Astrocyte of the cerebellum (primary cell): ENCODE measurements at regions not wholly inside any gene's neighbourhood (a gene's known extent, or its start where the extent isn't known, plus 50 kb on each side); places are given as distances from the start of the nearest gene placed in this dataset.

Source experiments
- DNase-seq: peaks from one replicate; pipeline ENCODE4 v3.0.0-alpha.2; 2011; ENCODE audit warnings: low read depth
- H3K4me3 ChIP-seq: 2 replicates; pipeline ENCODE4 v1.5.1; 2011; ENCODE audit warnings: mild to moderate bottlenecking, low read depth, low read length, moderate library complexity
- in situ Hi-C: cut with HindIII; loops from 2 replicates; pipeline ENCODE4 v1.10.0; 2017; ENCODE audit warnings: low sequenced_read_pairs
- TF ChIP-seq, protein P1 (sequence below): IDR thresholded peaks from 2 replicates; pipeline ENCODE4 v1.5.1; 2012; ENCODE audit warnings: low read length, low read depth, moderate library complexity, mild to moderate bottlenecking; ENCODE audit errors: missing control alignments

GRCh38 chr14:53493320-53493719 is 340.2 kb upstream of the DDHD1 start:
- TF ChIP-seq, protein P1, sequence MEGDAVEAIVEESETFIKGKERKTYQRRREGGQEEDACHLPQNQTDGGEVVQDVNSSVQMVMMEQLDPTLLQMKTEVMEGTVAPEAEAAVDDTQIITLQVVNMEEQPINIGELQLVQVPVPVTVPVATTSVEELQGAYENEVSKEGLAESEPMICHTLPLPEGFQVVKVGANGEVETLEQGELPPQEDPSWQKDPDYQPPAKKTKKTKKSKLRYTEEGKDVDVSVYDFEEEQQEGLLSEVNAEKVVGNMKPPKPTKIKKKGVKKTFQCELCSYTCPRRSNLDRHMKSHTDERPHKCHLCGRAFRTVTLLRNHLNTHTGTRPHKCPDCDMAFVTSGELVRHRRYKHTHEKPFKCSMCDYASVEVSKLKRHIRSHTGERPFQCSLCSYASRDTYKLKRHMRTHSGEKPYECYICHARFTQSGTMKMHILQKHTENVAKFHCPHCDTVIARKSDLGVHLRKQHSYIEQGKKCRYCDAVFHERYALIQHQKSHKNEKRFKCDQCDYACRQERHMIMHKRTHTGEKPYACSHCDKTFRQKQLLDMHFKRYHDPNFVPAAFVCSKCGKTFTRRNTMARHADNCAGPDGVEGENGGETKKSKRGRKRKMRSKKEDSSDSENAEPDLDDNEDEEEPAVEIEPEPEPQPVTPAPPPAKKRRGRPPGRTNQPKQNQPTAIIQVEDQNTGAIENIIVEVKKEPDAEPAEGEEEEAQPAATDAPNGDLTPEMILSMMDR, result no peak
- in situ Hi-C loops, result no loop called here
- H3K4me3 ChIP-seq, result no peak overlapping the region
- no peak for DNase-seq

DNA sequence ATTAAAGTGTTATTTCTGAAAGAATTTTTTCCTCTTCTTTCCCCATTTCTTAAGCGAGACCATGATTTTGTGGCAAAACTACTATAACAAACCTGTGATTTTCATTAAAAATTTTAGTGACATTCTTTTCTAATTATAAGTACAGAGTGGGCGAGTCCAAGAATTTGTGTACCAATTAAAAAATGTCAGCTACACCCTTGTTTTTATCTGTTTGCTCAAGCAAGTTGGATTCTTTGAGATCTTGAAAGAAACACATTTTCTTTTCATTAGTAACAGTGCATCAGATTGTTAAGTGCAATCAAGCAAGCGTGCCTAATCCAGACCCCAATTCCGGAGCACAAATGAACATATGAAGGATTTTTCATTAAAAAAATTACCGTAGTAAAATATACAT is 338.8 kb upstream of the DDHD1 start:
- no peak overlapping the region for H3K4me3 ChIP-seq
- TF ChIP-seq, protein P1, result no peak
- in situ Hi-C loops, result no loop called here
- no peak for DNase-seq

DNA sequence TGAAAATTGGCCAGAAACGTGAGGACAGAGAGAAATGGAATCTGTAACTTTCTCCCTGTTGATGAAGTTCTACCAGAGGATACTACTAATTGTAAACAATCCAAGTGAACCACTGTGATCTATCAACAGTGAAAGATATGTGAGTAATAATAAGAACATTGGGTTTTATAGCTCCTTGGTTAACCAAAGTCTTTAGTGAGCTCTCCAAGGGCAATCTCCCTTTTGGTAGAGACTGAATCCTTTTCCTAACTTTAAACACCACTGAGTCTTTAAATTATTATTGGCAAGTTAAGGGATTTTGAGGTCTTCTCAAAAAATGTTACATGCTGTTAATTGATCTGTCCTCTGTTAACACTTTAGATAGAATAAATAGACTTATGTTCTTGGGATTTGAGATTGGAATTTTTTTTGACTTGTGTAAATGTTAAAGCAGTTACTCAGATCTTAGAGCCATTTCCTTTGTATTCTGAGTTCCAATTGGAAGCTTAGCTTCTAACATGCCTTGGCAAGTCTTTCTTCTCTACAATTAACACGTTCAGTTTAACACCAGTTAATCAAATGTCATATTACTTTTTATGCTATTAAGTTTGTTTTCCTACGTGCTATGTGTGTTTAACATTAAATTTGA is 338.2 kb upstream of the DDHD1 start:
- in situ Hi-C loops, result no loop called here
- no peak overlapping the region for H3K4me3 ChIP-seq
- TF ChIP-seq, protein P1, result no peak
- DNase-seq, result no peak

GRCh38 chr14:53478174-53478573 is 325.1 kb upstream of the DDHD1 start:
- no peak for DNase-seq
- no peak overlapping the region for H3K4me3 ChIP-seq
- TF ChIP-seq, protein P1, result no peak
- in situ Hi-C loops, result no loop called here

- DNase-seq, result no peak
- H3K4me3 ChIP-seq, result no peak overlapping the region
- in situ Hi-C loops, result no loop called here
- TF ChIP-seq, protein P1, result peak; percentile 11
Observed at GRCh38 chr14:53473480-53473879, 320.4 kb upstream of the DDHD1 start.

GRCh38 chr14:53472306-53472705 is 319.2 kb upstream of the DDHD1 start:
- H3K4me3 ChIP-seq, result no peak overlapping the region
- no peak for DNase-seq
- TF ChIP-seq, protein P1, result no peak
- in situ Hi-C loops, result no loop called here
